B cell (primary cell): ENCODE measurements at regions not wholly inside any gene's neighbourhood (a gene's known extent, or its start where the extent isn't known, plus 50 kb on each side); places are given as distances from the start of the nearest gene placed in this dataset.
"Not testable (repeated sequence)": the region's sequence is repeated elsewhere in the genome, so short reads cannot be mapped to it uniquely, and the experiment has no call there.

Experiments used
- ATAC-seq: fragments of 200-7000 bp; cut with Tn5 transposase; one replicate; pipeline ENCODE4 v1.10.0; 2021; ENCODE audit warnings: low read depth, mild to moderate bottlenecking, moderate number of reproducible peaks, moderate library complexity
- CTCF ChIA-PET: fragments of 350-600 bp; sonication (Branson Sonifier 250); formaldehyde crosslinking; loops from one replicate; lab custom pipeline; 2021; ENCODE audit warnings: antibody characterized with exemption, inconsistent platforms; lab: Charles Lee
- POLR2A ChIA-PET: fragments of 350-600 bp; sonication (Branson Sonifier 250); formaldehyde crosslinking; loops from one replicate; lab custom pipeline; 2021; ENCODE audit warnings: antibody characterized with exemption; lab: Charles Lee
- DNase-seq: peaks from one replicate; pipeline ENCODE4 v3.0.0; 2013
- H2AFZ ChIP-seq: 2 replicates; pipeline ENCODE4 v1.6.1; 2012; ENCODE audit warnings: mild to moderate bottlenecking, low read depth, low read length; ENCODE audit not compliant: insufficient read depth, poor library complexity, severe bottlenecking
- H3K27ac ChIP-seq, 2 donors: 1 replicate in 1 of 2; 2 replicates in 1 of 2; pipeline ENCODE4 v1.5.1; 2012 to 2013; ENCODE audit warnings: low read length in 2 of 2, mild to moderate bottlenecking in 2 of 2, moderate library complexity in 1 of 2
- H3K27me3 ChIP-seq, 4 experiments: fragments of 200-600 bp in 1 of 4; sonication (generic) in 1 of 4; replicated peaks in 1 of 4; 1 replicate in 2 of 4; 2 replicates in 2 of 4; pipeline versions ENCODE4 v1.6.1 to v1.7.0; 2013 to 2016; ENCODE audit warnings: low read length in 3 of 4, mild to moderate bottlenecking in 2 of 4, mixed read lengths in 1 of 4, moderate library complexity in 1 of 4; ENCODE audit not compliant: insufficient read depth in 4 of 4, control insufficient read depth in 3 of 4; ENCODE audit errors: control extremely low read depth in 1 of 4
- H3K36me3 ChIP-seq, 2 experiments: replicated peaks in 1 of 2; 1 replicate in 1 of 2; 2 replicates in 1 of 2; pipeline versions ENCODE4 v1.6.1 to v1.7.1; 2013; ENCODE audit warnings: low read length in 1 of 2; ENCODE audit not compliant: insufficient read depth in 2 of 2, control insufficient read depth in 1 of 2; ENCODE audit errors: control extremely low read depth in 1 of 2, extremely low read depth in 1 of 2
- H3K4me1 ChIP-seq, 2 donors: fragments of 200-600 bp in 1 of 2; sonication (generic) in 1 of 2; 1 replicate in 1 of 2; 2 replicates in 1 of 2; pipeline versions ENCODE4 v1.5.1 to v1.6.1; 2013 to 2017; ENCODE audit warnings: low read length in 2 of 2; ENCODE audit not compliant: control insufficient read depth in 2 of 2, insufficient read depth in 2 of 2
- H3K4me2 ChIP-seq: replicated peaks from 2 replicates; pipeline ENCODE3; 2012; ENCODE audit warnings: mild to moderate bottlenecking, low read depth, low read length; ENCODE audit not compliant: poor library complexity, severe bottlenecking
- H3K4me3 ChIP-seq, 5 experiments: fragments of 200-600 bp in 1 of 5; sonication (generic) in 1 of 5; 1 replicate in 3 of 5; 2 replicates in 2 of 5; pipeline versions ENCODE4 v1.5.1 to v1.7.0; 2011 to 2016; ENCODE audit warnings: low read length in 4 of 5, mild to moderate bottlenecking in 4 of 5, low read depth in 2 of 5, control low read depth in 1 of 5, moderate library complexity in 1 of 5; ENCODE audit not compliant: insufficient read depth in 1 of 5; ENCODE audit errors: control extremely low read depth in 1 of 5, extremely low read depth in 1 of 5
- H3K79me2 ChIP-seq: fragments of 200-600 bp; sonication (generic); one replicate; pipeline ENCODE4 v1.6.0; 2016; ENCODE audit warnings: low read length; ENCODE audit not compliant: control insufficient read depth, insufficient read depth
- H3K9ac ChIP-seq: fragments of 200-600 bp; sonication (generic); 2 replicates; pipeline ENCODE4 v1.6.1; 2017; ENCODE audit warnings: mild to moderate bottlenecking, low read length, moderate library complexity
- H3K9me3 ChIP-seq, 3 donors: one replicate each; pipeline versions ENCODE4 v1.6.1 to v1.7.1; 2013; ENCODE audit warnings: low read length in 2 of 3; ENCODE audit not compliant: control insufficient read depth in 2 of 3, insufficient read depth in 1 of 3; ENCODE audit errors: control extremely low read depth in 1 of 3
- H4K20me1 ChIP-seq: 2 replicates; pipeline ENCODE4 v1.6.0; 2012; ENCODE audit warnings: mild to moderate bottlenecking, low read length; ENCODE audit not compliant: insufficient read depth, control insufficient read depth, poor library complexity, severe bottlenecking
- H3K27ac Mint-ChIP-seq: one replicate; pipeline ENCODE4 v1.8.0; 2021; ENCODE audit warnings: mixed read lengths
- H3K27me3 Mint-ChIP-seq: one replicate; pipeline ENCODE4 v1.8.0; 2021; ENCODE audit warnings: mixed read lengths
- H3K4me1 Mint-ChIP-seq: one replicate; pipeline ENCODE4 v1.8.0; 2021; ENCODE audit warnings: mixed read lengths
- H3K4me3 Mint-ChIP-seq: one replicate; pipeline ENCODE4 v1.8.0; 2021; ENCODE audit warnings: mixed read lengths
- H3K9me3 Mint-ChIP-seq: one replicate; pipeline ENCODE4 v1.8.0; 2022; ENCODE audit warnings: mixed read lengths; ENCODE audit not compliant: insufficient read depth
- CTCF ChIP-seq: fragments of 200-600 bp; IDR thresholded peaks from one replicate; pipeline ENCODE4 v1.8.0; 2022; ENCODE audit warnings: antibody characterized with exemption, mild to moderate bottlenecking
- EZH2 ChIP-seq: IDR thresholded peaks from 2 replicates; pipeline ENCODE4 v1.6.1; 2012; ENCODE audit warnings: borderline replicate concordance, low read depth, mild to moderate bottlenecking, moderate library complexity, low read length; ENCODE audit not compliant: insufficient read depth, poor library complexity, severe bottlenecking
- WGBS: methylation state at CpG from one replicate; pipeline ENCODE4 v1.1.5; 2013; ENCODE audit warnings: missing lambda C conversion rate; ENCODE audit not compliant: insufficient coverage; 5-methylcytosine and 5-hydroxymethylcytosine counted together
- intact Hi-C: fragments of 100-400 bp; cut with micrococcal nuclease; formaldehyde crosslinking; loops from one replicate; pipeline ENCODE4 v1.10.0; 2022

DNA sequence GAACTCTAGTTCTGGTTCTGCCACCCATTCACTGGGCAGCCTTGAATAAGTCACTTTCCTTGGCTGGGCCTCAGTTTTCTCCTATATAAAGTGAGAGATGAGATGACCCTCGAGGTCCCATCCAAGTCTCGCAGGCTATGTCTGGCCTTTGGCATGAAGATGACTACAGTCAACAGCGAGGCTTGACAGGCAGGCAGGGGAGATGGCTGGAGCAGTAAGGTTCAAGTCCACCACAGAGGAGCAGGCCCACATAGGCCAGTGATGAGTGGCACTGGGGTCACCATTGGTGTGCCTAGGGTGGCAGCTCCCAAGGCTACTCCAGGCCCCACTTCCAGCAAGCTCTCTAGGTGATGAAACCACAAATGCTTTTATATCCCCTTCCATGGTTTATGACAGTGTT lies 161.4 kb downstream of the ZFP36L2 start:
- Mint-ChIP-seq H3K27me3 (no peaks in the 10 kb centered on the region), H3K27ac (no peak overlapping the region), H3K4me3 (no peak overlapping the region), H3K9me3 (peaks cover 8% of the 10 kb centered on the region), H3K4me1 (no peaks in the 10 kb centered on the region)
- 92% methylated on average over 3 of the region's 3 CpGs for WGBS
- Histone ChIP-seq H3K4me2 (no peak overlapping the region), H3K79me2 (no peaks in the 10 kb centered on the region), H3K4me1 (no peaks in the 10 kb centered on the region), H3K9me3 (peaks cover 4 to 5% (median 5%) of the 10 kb centered on the region in 3 donors), H3K4me3 (no peak overlapping the region), H2AFZ (no peak overlapping the region), H3K27ac (no peak overlapping the region), H3K9ac (no peak overlapping the region), H4K20me1 (no peaks in the 10 kb centered on the region), H3K27me3 (no peaks in the 10 kb centered on the region), H3K36me3 (no peaks in the 10 kb centered on the region)
- ChIA-PET POLR2A (no interaction called here), CTCF (no interaction called here)
- ATAC-seq (no peak), DNase-seq (no peak)
- TF ChIP-seq EZH2 (no peak), CTCF (no peak)
- intact Hi-C loops, result no loop called here

GRCh38 chr2:43063096-43063495 lies 163.3 kb downstream of the ZFP36L2 start:
- ATAC-seq, H2AFZ ChIP-seq, H3K9ac ChIP-seq, H3K9me3 ChIP-seq, H3K9me3 Mint-ChIP-seq, H3K27ac Mint-ChIP-seq, H3K4me3 Mint-ChIP-seq, CTCF ChIA-PET, intact Hi-C loops, H3K27me3 ChIP-seq, H3K79me2 ChIP-seq, H3K4me1 ChIP-seq, H3K27ac ChIP-seq, DNase-seq, H3K4me2 ChIP-seq, H3K27me3 Mint-ChIP-seq, H3K36me3 ChIP-seq, H3K4me1 Mint-ChIP-seq, POLR2A ChIA-PET, H4K20me1 ChIP-seq, H3K4me3 ChIP-seq: not testable (repeated sequence)
- WGBS, result no CpG with 5 or more reads among the region's 32 CpGs
